Suppressor macrophage (primary cell): ENCODE measurements at regions not wholly inside any gene's neighbourhood (a gene's known extent, or its start where the extent isn't known, plus 50 kb on each side); places are given as distances from the start of the nearest gene placed in this dataset.

Experiments
- DNase-seq, 4 experiments: peaks; one replicate each; pipeline ENCODE4 v3.0.0-alpha.2; 2020 to 2022

- DNase-seq, result peak; percentile 44 to 62 (median 50)
Measured at GRCh38 chr10:21078410-21079329, 181.6 kb upstream of the NEBL start.

DNA sequence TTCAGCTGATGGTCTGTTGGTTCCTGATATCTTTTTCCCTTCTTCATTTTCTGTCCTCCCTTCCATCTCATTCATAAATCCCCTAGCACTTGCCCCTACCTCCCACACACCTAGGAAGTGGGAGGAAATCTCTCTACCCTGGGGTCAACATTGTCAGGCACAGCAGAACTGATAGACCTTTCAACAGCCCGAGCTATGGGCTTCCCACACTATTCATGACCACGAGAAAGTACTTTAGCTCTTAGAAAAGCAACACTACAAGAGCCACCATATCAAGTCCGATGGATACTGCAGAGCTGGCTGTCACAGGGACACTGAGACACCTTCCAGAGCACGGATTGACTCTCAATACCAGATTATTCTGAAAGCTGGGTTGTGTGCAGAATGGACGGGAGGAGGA lies 180.6 kb upstream of the NEBL start:
- no peak for DNase-seq

GRCh38 chr10:21076381-21076780 lies 179.3 kb upstream of the NEBL start:
- DNase-seq, result no peak

DNA sequence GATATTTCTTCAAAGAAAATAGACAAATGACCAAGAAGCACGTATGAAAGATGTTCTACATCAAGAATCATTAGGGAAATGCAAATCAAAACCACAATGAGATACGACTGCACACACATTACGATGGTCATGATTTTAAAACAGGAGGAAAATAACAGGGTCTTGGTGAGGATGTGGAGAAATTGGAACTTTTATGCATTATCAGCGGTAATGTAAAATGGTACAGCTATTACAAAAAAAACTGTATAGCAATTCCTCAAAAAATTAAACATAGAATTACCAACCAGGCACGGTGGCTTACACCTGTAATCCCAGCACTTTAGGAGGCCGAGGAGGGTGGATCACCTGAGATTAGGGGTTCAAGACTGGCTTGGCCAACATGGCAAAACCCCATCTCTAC lies 178.8 kb upstream of the NEBL start:
- DNase-seq, result no peak

GRCh38 chr10:21071001-21071673 lies 174.0 kb upstream of the NEBL start:
- DNase-seq, result no peak

DNA sequence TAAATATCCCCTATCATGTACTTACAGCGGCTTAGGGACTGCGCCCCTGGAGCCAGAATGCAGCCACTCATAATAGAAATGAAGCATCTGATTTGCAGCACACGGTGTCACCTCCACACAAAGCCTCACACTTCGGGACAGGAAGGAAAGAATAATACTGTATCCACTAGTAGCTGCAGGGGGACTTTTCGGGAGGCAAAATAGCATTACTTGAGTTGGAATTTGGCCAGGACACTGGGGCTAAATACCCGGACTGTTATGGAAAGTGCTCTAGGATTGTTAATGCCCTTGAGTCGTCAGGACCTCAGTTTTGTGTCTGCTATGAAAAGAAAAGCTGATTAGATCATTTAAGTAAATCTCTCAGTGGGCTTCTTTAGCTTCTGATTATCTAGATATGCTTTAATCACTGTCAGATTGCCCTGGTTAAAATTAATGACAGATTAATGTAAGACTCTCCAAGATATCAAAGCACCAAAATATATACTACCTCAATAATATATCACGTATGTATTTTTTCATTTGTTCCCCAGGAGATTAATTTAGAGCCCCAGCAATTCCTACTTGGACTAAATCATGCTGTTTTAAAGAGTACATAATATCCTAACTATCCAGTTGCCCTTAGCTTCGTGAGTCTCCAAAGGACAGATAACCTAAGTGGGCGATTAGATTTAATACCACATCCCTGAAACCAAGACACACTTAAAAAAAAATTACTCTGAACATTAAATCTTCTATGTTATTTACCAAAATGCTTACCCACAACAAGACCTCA lies 173.0 kb upstream of the NEBL start:
- no peak for DNase-seq

GRCh38 chr10:21069278-21069677 lies 172.2 kb upstream of the NEBL start:
- no peak for DNase-seq

- DNase-seq, result no peak
Measured at GRCh38 chr10:21068026-21068656, 171.0 kb upstream of the NEBL start.

DNA sequence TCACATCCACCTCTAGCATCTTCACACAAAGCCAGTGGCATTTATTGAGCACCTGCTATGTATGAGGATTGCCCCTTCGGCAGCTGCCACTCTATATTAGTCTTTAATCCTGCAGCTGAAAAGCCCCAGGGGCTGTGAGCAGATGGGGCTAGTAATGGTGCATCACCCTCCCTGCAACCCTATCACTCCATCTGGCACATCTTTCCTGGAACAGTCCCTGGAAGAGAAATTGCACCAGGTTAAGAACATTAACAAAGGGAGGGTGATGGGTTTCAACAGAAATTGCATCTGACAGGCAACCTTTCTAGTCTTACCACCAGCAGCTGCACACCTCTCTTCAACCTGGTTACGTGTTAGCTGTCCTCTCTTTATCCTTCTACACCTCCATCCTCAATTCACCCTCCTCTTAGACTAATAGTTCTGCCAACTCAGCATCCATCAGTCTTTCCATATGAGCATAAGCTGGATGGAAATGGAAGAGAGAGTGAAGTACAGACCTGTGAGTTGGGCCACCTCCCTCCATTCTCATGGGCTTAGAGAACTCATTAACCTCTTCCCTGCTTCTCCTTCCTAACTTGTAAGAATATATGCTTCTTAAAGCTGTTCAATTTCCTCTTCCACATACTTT lies 168.6 kb upstream of the NEBL start:
- no peak for DNase-seq

DNA sequence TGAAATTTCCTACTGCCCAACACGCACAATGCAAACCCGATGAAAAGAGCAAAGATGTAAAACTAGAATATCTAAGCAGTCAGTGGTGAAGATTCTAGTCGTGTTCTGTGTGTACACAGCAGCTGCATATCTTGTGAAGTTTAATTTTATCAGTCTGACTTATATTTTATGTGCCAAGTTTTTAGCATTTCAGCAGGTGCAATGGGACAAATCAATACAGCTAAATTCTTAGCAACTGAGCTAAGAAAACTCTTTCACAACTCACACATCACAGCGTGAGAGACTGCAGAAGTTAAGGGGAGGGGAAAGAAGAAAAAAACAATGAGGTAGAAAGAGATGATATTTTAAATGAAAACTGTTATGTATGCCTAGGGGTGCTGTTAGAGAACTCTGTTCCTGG lies 164.9 kb upstream of the NEBL start:
- DNase-seq, result no peak

- DNase-seq, result no peak
Measured at GRCh38 chr10:21061184-21061583, 164.1 kb upstream of the NEBL start.

GRCh38 chr10:21060626-21061025 lies 163.5 kb upstream of the NEBL start:
- no peak for DNase-seq

DNA sequence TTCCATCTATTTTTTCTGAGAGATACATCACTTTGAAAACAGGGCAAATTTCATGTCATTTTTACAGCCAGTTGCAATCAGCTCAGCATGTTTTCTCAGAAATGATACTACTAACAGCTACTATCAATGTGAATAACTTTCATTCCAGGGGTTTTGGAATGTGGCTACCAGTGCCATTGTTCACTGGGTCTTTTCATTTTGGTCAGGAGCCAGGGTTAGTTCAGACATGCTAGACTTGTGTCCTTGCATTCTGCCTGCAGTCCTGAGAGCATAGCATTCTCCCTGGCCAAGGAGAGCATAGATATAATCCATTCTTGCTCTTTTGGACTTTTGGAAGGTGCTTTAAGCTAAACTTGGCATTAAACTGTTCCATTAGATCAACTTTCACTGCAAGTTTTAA lies 160.9 kb upstream of the NEBL start:
- DNase-seq, result no peak

DNA sequence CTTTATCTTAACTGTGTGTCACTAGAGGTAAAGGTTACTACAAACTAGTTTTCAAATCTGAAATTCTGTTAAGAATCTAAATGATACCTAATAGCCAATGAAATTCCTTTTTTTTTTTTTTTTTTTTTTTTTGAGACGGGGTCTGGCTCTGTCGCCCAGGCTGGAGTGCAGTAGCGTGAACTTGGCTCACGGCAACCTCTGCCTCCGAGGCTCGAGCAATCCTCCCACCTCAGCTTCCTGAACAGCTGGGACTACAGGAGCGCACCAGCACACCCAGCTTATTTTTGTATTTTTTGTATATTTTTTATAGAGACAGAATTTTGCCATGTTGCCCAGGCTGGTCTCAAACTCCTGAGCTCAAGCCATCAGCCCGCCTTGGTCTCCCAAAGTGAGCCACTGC lies 160.3 kb upstream of the NEBL start:
- DNase-seq, result no peak

GRCh38 chr10:21056461-21056860 lies 159.3 kb upstream of the NEBL start:
- no peak for DNase-seq

DNA sequence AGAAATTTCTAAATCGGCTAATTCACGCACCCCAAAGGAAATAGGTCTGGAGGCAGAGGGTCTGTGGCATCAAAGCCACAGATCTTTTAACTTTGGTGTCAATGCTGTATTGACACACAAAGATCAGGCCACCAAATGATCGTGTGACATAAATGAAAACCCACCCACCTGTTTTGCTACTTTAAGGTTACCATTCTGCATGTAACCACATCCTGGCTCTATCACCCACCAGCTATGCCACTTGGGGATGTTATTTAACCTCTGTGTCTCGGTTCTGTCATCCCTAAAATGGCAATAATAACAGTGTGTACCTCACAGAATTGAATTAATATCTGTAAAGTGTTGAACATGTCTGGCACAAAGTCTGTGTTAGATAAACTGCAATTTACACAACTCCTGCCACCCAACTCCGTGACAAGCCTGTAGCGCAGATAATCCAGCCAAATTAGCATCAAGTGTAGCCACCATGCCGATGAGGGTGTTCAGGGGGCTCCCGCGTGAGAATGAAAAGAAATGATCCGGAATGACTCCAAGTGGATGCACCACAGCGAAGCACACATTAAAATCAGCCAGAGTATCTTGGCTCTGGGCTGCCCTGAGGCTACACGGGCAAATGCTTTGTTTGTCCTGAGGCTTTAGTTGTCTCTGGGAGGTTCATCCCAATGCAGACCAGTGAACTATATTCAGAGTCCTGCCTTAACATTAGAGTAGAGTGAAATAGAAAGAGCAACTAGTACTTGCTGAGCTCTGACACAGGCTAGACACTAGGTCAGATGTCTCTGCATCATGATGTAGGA lies 158.4 kb upstream of the NEBL start:
- no peak for DNase-seq

GRCh38 chr10:21053953-21054690 lies 157.0 kb upstream of the NEBL start:
- no peak for DNase-seq

DNA sequence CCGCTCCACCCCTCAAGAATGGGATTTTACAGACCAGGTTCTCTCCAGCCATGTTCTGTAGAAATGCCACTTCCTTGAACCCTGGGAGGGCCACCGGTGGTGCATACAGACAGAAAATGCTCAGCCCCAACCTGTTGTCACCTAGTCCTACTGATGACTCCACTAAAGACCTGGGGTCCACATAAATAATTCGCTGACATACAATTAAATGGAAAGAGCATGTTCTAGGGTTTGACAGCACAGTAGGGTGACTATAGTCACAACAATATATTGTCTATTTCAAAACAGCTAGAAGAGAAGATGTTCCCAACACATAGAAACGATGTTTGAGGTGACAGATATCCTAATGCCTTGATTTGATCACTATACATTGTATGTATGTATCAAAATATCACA lies 155.6 kb upstream of the NEBL start:
- no peak for DNase-seq

DNA sequence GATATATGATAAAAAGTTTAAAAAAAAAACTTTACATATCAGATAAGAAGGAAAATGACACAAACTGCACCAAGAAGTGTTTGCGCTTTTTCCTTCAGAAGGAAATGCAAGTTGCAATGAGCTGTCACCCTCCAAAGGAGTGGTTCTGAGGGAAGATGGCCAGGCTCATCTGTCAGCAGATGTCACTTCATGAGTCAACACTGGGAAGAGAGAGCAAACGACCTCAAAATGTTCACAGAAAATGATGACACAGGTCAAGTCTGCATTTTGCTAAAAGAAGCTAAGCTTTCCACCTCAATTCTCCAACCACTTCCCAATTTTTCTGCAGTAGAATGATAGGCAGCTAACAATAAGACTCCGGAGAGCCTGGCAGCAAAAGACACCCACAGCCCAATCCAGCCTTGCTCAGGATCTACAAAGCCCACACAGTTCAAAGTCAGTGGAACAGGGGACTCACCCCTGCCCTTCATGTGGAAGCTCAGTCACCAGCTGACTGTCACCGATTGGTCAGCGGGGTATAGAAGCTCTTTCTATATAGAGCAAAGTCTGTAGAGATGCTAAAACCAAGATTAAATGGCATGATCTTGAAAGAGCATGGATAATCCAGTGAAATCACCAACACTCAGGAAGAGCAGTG lies 155.1 kb upstream of the NEBL start:
- peak in 2 of 4 experiments; percentile 4 to 38 for DNase-seq

DNA sequence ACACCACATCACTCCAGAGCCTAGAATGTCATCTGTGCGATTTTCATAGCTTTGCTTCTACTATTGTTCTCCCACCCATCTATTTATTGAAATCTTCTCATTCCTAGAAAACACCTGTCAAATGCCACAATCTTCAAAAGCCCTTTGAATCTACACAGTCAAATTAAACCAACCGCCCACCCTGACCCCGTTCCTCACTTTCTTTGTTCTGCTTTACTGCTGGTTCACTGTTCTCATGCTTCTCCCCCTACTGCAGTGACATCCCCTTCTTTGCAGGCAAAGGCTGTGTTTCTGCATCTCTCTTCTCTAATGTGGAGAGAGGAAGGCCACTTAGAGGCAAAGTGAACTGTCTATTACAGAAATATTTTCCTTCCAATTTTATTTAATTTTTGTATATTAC lies 152.4 kb upstream of the NEBL start:
- no peak for DNase-seq
